Heart left ventricle (tissue), 13 donors: ENCODE measurements at regions not wholly inside any gene's neighbourhood (a gene's known extent, or its start where the extent isn't known, plus 50 kb on each side); places are given as distances from the start of the nearest gene placed in this dataset.

Experiments used
- POLR2A ChIP-seq, 2 donors: fragments of 450-650 bp; IDR thresholded peaks; one replicate each; pipeline ENCODE4 v1.6.1; 2017; ENCODE audit warnings: antibody characterized with exemption in 2 of 2, mild to moderate bottlenecking in 2 of 2, moderate library complexity in 2 of 2
- TF ChIP-seq, protein P1 (sequence below), 12 donors: fragments of 200-600 bp; sonication (generic) in 4 of 12; IDR thresholded peaks; one replicate each; pipeline versions ENCODE4 v1.5.0 to v1.8.0; 2018 to 2022; ENCODE audit warnings: antibody characterized with exemption in 12 of 12, mild to moderate bottlenecking in 5 of 12
- donor health status: ischemic (EF 13 %, LVEDD 7.1; RV severe dilation, severe dysfunction).
- donor health status: DM: no; HTN: yes; CAD: no.
- donor health status: DM: no; HTN: no; CAD: no.
- donor health status: ischemic (EF 25% LVEDD 6.9; RV normal size, moderate dysfunction).
- donor health status: ischemic (EF 25% LVEDD 5.7; RV mildly dilated, moderate dysfunction).
- donor health status: ischemic (EF 35%, LVEDD 5.7; RV mildly dilated, moderate dysfunction).
- donor health status: nonischemic (EF 11% LVEDD 7.7; RV severe dilation, severe dysfunction).
- donor health status: DM: yes; HTN: yes; CAD: no.
- donor health status: PGD.
- donor health status: ischemic (EF 29% LVEDD 5.4; RV normal size, mild dysfunction).
- donor health status: nonischemic (EF 23%, LVEDD 6.1; RV moderate dilation, normal function).

GRCh38 chr3:127072221-127072771 is 89.4 kb downstream of the PLXNA1 start:
- TF ChIP-seq, protein P1, sequence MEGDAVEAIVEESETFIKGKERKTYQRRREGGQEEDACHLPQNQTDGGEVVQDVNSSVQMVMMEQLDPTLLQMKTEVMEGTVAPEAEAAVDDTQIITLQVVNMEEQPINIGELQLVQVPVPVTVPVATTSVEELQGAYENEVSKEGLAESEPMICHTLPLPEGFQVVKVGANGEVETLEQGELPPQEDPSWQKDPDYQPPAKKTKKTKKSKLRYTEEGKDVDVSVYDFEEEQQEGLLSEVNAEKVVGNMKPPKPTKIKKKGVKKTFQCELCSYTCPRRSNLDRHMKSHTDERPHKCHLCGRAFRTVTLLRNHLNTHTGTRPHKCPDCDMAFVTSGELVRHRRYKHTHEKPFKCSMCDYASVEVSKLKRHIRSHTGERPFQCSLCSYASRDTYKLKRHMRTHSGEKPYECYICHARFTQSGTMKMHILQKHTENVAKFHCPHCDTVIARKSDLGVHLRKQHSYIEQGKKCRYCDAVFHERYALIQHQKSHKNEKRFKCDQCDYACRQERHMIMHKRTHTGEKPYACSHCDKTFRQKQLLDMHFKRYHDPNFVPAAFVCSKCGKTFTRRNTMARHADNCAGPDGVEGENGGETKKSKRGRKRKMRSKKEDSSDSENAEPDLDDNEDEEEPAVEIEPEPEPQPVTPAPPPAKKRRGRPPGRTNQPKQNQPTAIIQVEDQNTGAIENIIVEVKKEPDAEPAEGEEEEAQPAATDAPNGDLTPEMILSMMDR (IDR thresholded peaks at IDR 0.05) = no peak
- TF ChIP-seq POLR2A (IDR thresholded peaks at IDR 0.05) = no peak
